Natural killer cell (primary cell): ENCODE measurements at regions not wholly inside any gene's neighbourhood (a gene's known extent, or its start where the extent isn't known, plus 50 kb on each side); places are given as distances from the start of the nearest gene placed in this dataset.

Source experiments
- ATAC-seq, 3 donors: fragments of 150-1000 bp in 2 of 3; fragments of 200-7000 bp in 1 of 3; cut with Tn5 transposase; 1 replicate in 1 of 3; 2 replicates in 2 of 3; pipeline ENCODE4 v1.10.0; 2021; ENCODE audit warnings: mild to moderate bottlenecking in 2 of 3, moderate library complexity in 2 of 3
- DNase-seq, 2 donors: peaks; one replicate each; pipeline versions ENCODE4 v3.0.0 to v3.0.0-alpha.2; 2013 to 2021; ENCODE audit warnings: mixed read lengths in 1 of 2
- H3K27ac ChIP-seq: one replicate; pipeline ENCODE4 v1.5.1; 2013; ENCODE audit warnings: mild to moderate bottlenecking, low read length
- H3K27me3 ChIP-seq: one replicate; pipeline ENCODE4 v1.6.1; 2013; ENCODE audit warnings: low read length; ENCODE audit not compliant: control insufficient read depth, insufficient read depth
- H3K36me3 ChIP-seq: one replicate; pipeline ENCODE4 v1.6.1; 2013; ENCODE audit warnings: low read length; ENCODE audit not compliant: control insufficient read depth, insufficient read depth
- H3K4me1 ChIP-seq: one replicate; pipeline ENCODE4 v1.6.1; 2013; ENCODE audit warnings: low read length; ENCODE audit not compliant: control insufficient read depth, insufficient read depth
- H3K4me3 ChIP-seq: one replicate; pipeline ENCODE4 v1.5.1; 2013; ENCODE audit warnings: low read length
- H3K9me3 ChIP-seq: one replicate; pipeline ENCODE4 v1.6.1; 2013; ENCODE audit warnings: low read length; ENCODE audit not compliant: control insufficient read depth, insufficient read depth
- H3K27ac Mint-ChIP-seq, 2 donors: one replicate each; pipeline ENCODE4 v1.8.0; 2022; ENCODE audit warnings: mild to moderate bottlenecking in 2 of 2, mixed read lengths in 2 of 2, moderate library complexity in 1 of 2
- H3K27me3 Mint-ChIP-seq, 2 donors: one replicate each; pipeline ENCODE4 v1.8.0; 2022; ENCODE audit warnings: low read depth in 2 of 2, mixed read lengths in 2 of 2
- H3K36me3 Mint-ChIP-seq: one replicate; pipeline ENCODE4 v1.8.0; 2022; ENCODE audit warnings: mixed read lengths
- H3K4me1 Mint-ChIP-seq, 2 donors: one replicate each; pipeline ENCODE4 v1.8.0; 2022; ENCODE audit warnings: mixed read lengths in 2 of 2
- H3K4me3 Mint-ChIP-seq: one replicate; pipeline ENCODE4 v1.8.0; 2022; ENCODE audit warnings: mild to moderate bottlenecking, moderate library complexity, mixed read lengths
- H3K9me3 Mint-ChIP-seq, 2 donors: one replicate each; pipeline ENCODE4 v1.8.0; 2022; ENCODE audit warnings: mixed read lengths in 2 of 2
- CTCF ChIP-seq: fragments of 200-600 bp; IDR thresholded peaks from one replicate; pipeline ENCODE4 v1.8.0; 2022; ENCODE audit warnings: antibody characterized with exemption
- WGBS: methylation state at CpG from one replicate; pipeline ENCODE4 v1.1.7; 2013; ENCODE audit warnings: missing lambda C conversion rate; ENCODE audit not compliant: insufficient coverage; 5-methylcytosine and 5-hydroxymethylcytosine counted together
- intact Hi-C: fragments of 100-400 bp; cut with micrococcal nuclease; formaldehyde crosslinking; loops from one replicate; pipeline ENCODE4 v1.14.2; 2022

GRCh38 chr12:115849262-115849943 is 428.1 kb downstream of the MED13L start:
- 90% methylated on average over 8 of the region's 8 CpGs for WGBS
- TF ChIP-seq CTCF: no peak
- no peak overlapping the region for H3K4me3 Mint-ChIP-seq
- H3K27me3 Mint-ChIP-seq: peaks cover 0 to 7% of the 10 kb centered on the region in 2 donors
- no peak overlapping the region for H3K27ac ChIP-seq
- ATAC-seq (no peak), DNase-seq (no peak)
- no peaks in the 10 kb centered on the region for H3K36me3 ChIP-seq
- intact Hi-C loops: no loop called here
- no peaks in the 10 kb centered on the region for H3K9me3 ChIP-seq
- no peak overlapping the region for H3K27ac Mint-ChIP-seq
- H3K4me1 Mint-ChIP-seq: no peaks in the 10 kb centered on the region
- no peak overlapping the region for H3K4me3 ChIP-seq
- no peaks in the 10 kb centered on the region for H3K36me3 Mint-ChIP-seq
- no peaks in the 10 kb centered on the region for H3K27me3 ChIP-seq
- H3K9me3 Mint-ChIP-seq: peaks cover 0 to 3% of the 10 kb centered on the region in 2 donors
- H3K4me1 ChIP-seq: no peaks in the 10 kb centered on the region

- Mint-ChIP-seq H3K27me3 (peaks cover 0 to 11% of the 10 kb centered on the region in 2 donors), H3K36me3 (no peaks in the 10 kb centered on the region), H3K9me3 (peaks cover 0 to 3% of the 10 kb centered on the region in 2 donors), H3K4me3 (no peak overlapping the region), H3K4me1 (no peaks in the 10 kb centered on the region), H3K27ac (no peak overlapping the region)
- no peak for ATAC-seq
- intact Hi-C loops: no loop called here
- no peak for DNase-seq
- H3K9me3 ChIP-seq: no peaks in the 10 kb centered on the region
- H3K4me3 ChIP-seq: no peak overlapping the region
- TF ChIP-seq CTCF: no peak
- H3K27ac ChIP-seq: no peak overlapping the region
- H3K36me3 ChIP-seq: no peaks in the 10 kb centered on the region
- H3K27me3 ChIP-seq: no peaks in the 10 kb centered on the region
- no peaks in the 10 kb centered on the region for H3K4me1 ChIP-seq
Measured at GRCh38 chr12:115847398-115847797, 430.1 kb downstream of the MED13L start.

- no peak for ATAC-seq
- 87% methylated on average over 4 of the region's 4 CpGs for WGBS
- Mint-ChIP-seq H3K9me3 (peaks cover 0 to 3% of the 10 kb centered on the region in 2 donors), H3K27me3 (peaks cover 0 to 11% of the 10 kb centered on the region in 2 donors), H3K4me3 (no peak overlapping the region), H3K27ac (no peak overlapping the region), H3K4me1 (no peaks in the 10 kb centered on the region), H3K36me3 (no peaks in the 10 kb centered on the region)
- H3K4me1 ChIP-seq: no peaks in the 10 kb centered on the region
- no peaks in the 10 kb centered on the region for H3K36me3 ChIP-seq
- intact Hi-C loops: no loop called here
- H3K27ac ChIP-seq: no peak overlapping the region
- H3K9me3 ChIP-seq: no peaks in the 10 kb centered on the region
- DNase-seq: no peak
- TF ChIP-seq CTCF: no peak
- H3K27me3 ChIP-seq: no peaks in the 10 kb centered on the region
- H3K4me3 ChIP-seq: no peak overlapping the region
Measured at GRCh38 chr12:115846516-115846915, 431.0 kb downstream of the MED13L start.

GRCh38 chr12:115840159-115840558 is 437.3 kb downstream of the MED13L start:
- Histone ChIP-seq H3K36me3 (no peaks in the 10 kb centered on the region), H3K4me3 (no peak overlapping the region), H3K9me3 (no peaks in the 10 kb centered on the region), H3K27me3 (no peaks in the 10 kb centered on the region), H3K4me1 (no peaks in the 10 kb centered on the region), H3K27ac (no peak overlapping the region)
- TF ChIP-seq CTCF: no peak
- WGBS: 82% methylated on average over 10 of the region's 10 CpGs
- no peaks in the 10 kb centered on the region for H3K4me1 Mint-ChIP-seq
- H3K9me3 Mint-ChIP-seq: no peaks in the 10 kb centered on the region
- no peaks in the 10 kb centered on the region for H3K36me3 Mint-ChIP-seq
- no peak overlapping the region for H3K4me3 Mint-ChIP-seq
- DNase-seq (no peak), ATAC-seq (no peak)
- peaks cover 0 to 8% of the 10 kb centered on the region in 2 donors for H3K27me3 Mint-ChIP-seq
- intact Hi-C loops: no loop called here
- no peak overlapping the region for H3K27ac Mint-ChIP-seq
